Erythroblast (primary cell): ENCODE measurements at regions not wholly inside any gene's neighbourhood (a gene's known extent, or its start where the extent isn't known, plus 50 kb on each side); places are given as distances from the start of the nearest gene placed in this dataset.

ENCODE experiments used
- DNase-seq, 2 experiments: peaks; one replicate each; lab custom pipeline; 2025; lab: John Stamatoyannopoulos, UW
- GATA1 ChIP-seq: IDR thresholded peaks from 2 replicates; pipeline ENCODE4 v1.6.1; 2011; ENCODE audit warnings: low read depth, mild to moderate bottlenecking, control low read depth, low read length, moderate library complexity
- POLR2A ChIP-seq: IDR thresholded peaks from 2 replicates; pipeline ENCODE4 v1.6.1; 2011; ENCODE audit warnings: mild to moderate bottlenecking, low read length

DNA sequence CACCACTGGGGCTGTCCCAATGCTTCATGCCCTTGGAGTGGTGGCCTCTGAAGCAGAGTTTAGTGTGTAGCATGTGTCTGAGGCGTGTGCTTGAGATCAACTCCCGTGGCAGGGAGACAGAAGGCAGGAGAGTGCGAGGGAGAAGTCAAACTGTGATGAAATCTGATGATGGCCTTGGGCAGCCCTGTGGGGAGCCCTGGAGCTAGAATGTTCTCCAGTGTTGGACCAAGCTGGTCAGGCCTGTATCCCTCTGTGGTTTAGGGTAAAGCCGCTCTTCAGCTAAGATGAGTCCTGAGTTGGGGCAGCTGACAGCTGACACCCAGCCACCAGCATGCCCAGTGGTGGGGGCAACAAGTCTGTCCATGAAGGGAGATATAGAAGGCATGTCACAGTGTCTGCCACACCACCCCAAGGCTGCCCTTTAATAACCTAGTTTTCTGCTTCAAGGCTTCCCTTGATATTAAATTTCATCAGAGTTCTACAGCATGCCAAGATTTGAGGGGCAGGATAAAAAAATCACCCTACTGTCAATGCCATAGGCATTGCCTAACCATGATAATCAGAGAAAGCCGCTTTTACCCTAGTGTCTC is 170.5 kb upstream of the SVIL start:
- no peak for DNase-seq
- TF ChIP-seq GATA1 (no peak), POLR2A (no peak)

GRCh38 chr10:29804025-29804852 is 169.5 kb upstream of the SVIL start:
- DNase-seq, result no peak
- TF ChIP-seq GATA1, result no peak
- no peak for TF ChIP-seq POLR2A

DNA sequence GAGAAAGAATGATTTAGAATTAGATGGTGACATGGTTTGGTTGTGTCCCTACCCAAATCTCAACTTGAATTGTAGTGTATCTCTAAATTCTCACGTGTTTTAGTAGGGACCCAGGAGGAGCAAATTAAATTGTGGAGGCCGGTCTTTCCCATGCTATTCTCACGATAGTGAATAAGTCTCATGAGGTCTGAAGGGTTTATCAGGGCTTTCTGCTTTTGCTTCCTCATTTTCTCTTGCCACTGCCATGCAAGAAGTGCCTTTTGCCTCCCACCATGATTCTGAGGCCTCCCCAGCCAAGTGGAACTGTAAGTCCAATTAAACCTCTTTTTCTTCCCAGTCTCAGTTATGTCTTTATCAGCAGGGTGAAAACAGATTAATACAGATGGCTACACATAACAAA is 167.4 kb upstream of the SVIL start:
- TF ChIP-seq POLR2A (no peak), GATA1 (no peak)
- no peak for DNase-seq

- DNase-seq, result no peak
- TF ChIP-seq POLR2A (no peak), GATA1 (no peak)
Observed at GRCh38 chr10:29798921-29799690, 164.3 kb upstream of the SVIL start.

- no peak for TF ChIP-seq POLR2A
- TF ChIP-seq GATA1, result no peak
- no peak for DNase-seq
Observed at GRCh38 chr10:29797616-29798015, 162.8 kb upstream of the SVIL start.

- TF ChIP-seq POLR2A (no peak), GATA1 (no peak)
- DNase-seq, result no peak
Observed at GRCh38 chr10:29795850-29796249, 161.1 kb upstream of the SVIL start.

GRCh38 chr10:29794776-29795611 is 160.2 kb upstream of the SVIL start:
- no peak for DNase-seq

GRCh38 chr10:29791773-29792172 is 157.0 kb upstream of the SVIL start:
- no peak for DNase-seq
- no peak for TF ChIP-seq POLR2A
- no peak for TF ChIP-seq GATA1

More at GRCh38 chr10:29794776-29795611, 160.2 kb upstream of the SVIL start:
- TF ChIP-seq GATA1 (no peak), POLR2A (no peak)

DNA sequence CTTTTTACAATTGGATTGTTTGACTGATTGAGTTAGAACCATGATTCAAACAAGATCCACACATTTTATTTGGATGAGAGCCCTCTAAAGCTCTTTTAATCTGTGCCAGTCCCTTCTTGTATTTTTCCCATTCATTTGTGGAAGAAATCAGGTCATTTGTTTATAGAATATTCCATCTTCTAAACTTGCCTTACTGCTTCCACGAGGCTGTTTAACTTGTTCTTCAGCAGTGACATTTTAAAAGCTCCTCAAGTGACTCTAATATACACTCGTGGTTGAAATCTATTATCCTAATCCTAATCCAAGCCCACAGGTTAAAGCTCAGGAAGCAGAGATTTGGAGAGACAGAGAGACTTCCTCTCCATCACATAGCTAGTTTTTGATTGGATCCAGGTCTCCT is 155.4 kb upstream of the SVIL start:
- DNase-seq, result no peak
- TF ChIP-seq POLR2A (no peak), GATA1 (no peak)

DNA sequence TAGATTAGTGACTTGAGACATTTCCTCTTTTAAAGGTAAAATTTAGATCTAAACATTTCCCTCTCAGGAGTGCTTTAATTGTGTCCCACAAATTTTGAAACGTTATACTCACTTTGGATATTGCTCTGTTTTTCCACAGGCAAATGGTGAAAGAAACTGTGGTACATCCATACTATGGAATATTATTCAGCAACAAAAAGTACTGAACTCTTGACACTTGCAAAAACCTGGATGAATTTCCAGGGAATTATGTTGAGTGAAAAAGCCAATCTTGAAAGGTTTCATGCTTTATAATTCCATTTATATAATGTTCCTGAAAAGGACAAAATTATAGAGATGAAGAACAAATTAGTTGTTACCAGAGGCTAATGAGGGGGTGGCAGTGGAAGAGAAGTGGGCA is 153.3 kb upstream of the SVIL start:
- no peak for DNase-seq
- TF ChIP-seq POLR2A, result no peak
- no peak for TF ChIP-seq GATA1

DNA sequence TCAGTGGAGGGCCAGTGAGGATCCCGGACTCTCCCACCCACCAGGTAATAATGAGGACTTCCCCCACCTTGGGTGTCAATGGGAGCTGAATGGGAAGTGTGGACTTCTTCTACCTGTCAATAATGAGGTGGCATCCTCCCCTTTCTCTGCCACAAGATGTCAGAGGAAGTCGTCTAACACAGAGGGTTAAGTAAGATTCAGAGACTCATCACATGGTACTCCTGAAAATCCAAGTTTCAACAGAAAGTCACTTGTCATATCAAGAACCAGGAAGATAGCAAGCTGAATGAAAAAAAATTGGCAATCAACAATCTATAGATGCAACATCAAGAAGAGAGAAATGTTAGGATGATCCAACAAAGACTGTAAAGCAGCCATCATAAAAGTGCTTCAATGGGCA is 150.9 kb upstream of the SVIL start:
- no peak for DNase-seq
- no peak for TF ChIP-seq GATA1
- TF ChIP-seq POLR2A, result no peak

- TF ChIP-seq POLR2A, result no peak
- no peak for TF ChIP-seq GATA1
- DNase-seq, result peak in 1 of 2 experiments; percentile 3
Observed at GRCh38 chr10:29784175-29784773, 149.5 kb upstream of the SVIL start.
